Stimulated activated CD4-positive, alpha-beta T cell treated with anti-CD3 and anti-CD28 coated beads, Interleukin-12 subunit alpha, Interleukin-12 subunit beta, amount 100 ng/mL, for 24 hours (primary cell): ENCODE measurements at regions not wholly inside any gene's neighbourhood (a gene's known extent, or its start where the extent isn't known, plus 50 kb on each side); places are given as distances from the start of the nearest gene placed in this dataset.

Experiments
- DNase-seq, 2 experiments: peaks; one replicate each; pipeline ENCODE4 v3.0.0-alpha.2; 2020; ENCODE audit warnings: low read depth in 2 of 2

DNA sequence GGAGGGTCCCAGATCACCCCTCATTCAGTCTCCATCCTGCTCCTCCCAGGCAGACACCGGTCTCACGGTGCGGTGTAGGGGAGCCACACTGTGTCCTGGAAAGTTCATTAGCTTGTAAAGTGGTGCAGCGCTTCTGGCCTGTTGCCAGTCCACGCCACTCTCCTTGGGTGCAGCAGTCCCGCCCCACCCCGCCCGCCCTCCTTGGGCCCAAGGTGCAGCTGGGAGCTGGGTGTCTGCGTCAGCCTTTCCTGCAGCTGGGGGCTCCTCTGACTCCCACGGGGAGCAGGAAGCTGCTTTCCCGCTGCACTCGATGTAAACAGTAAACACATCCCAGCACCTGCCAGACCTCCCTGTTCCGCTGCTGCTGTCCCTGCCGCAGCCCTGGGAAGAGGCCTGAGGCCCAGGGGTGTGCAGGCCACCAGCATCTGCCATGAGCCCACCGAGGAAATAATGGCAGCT, 53.8 kb upstream of the ASB18 start:
- no peak for DNase-seq

DNA sequence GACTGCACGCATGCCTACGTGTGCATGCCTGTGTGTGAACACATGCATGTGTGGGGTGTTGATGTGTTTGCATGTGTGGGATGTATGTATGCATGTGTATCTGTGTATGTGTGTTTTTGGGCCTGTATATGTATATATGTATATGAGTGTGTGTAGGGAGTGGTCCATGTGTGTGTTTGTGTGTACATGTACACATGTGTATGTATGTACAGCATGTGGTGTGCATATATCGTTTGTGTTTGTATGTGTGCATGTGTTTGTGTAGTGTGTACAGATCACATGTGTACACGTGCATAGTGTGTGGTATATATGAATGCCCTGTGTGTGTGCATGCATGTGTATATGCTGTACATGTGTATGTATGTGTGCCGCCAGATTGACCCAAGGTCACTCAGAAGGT, 54.2 kb upstream of the ASB18 start:
- no peak for DNase-seq

DNA sequence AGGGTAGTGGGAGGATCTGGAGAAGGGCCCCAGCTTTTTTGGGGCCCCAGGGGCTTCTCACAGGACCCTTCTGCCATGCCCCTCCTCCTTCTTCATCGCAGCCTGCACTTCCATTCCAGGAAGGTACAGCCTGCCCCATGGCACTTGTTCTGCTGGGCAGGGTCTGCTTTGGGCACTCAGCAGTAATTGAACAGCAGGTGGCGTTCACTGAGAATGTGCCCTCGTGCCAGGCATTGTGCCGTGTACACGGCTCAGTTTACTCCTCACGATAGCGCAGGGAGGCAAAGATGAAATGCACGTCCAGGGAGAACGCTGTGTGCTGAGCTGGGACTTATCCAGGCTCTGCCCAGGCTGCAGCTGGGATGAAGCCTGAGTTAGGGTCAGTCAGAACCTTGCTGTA, 54.8 kb upstream of the ASB18 start:
- no peak for DNase-seq

DNA sequence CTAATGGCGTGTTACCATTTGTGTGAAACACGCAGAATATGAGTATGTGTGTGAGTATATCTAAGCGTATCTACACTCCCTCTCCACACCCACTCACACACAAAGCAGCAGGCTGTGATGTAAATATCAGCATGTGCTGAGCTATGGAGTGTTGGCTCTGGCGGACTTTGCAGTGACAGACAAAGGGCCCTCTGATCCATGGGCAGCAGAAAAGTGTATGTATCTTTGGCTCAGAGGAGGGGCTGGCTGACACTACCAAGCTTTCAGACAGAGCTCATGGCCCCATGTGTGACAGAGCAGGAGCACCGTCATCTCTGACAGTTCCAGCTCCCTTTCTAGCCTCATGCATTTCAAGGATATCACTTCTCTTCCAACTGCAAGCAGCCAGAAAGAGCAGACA, 57.2 kb upstream of the ASB18 start:
- DNase-seq: no peak

DNA sequence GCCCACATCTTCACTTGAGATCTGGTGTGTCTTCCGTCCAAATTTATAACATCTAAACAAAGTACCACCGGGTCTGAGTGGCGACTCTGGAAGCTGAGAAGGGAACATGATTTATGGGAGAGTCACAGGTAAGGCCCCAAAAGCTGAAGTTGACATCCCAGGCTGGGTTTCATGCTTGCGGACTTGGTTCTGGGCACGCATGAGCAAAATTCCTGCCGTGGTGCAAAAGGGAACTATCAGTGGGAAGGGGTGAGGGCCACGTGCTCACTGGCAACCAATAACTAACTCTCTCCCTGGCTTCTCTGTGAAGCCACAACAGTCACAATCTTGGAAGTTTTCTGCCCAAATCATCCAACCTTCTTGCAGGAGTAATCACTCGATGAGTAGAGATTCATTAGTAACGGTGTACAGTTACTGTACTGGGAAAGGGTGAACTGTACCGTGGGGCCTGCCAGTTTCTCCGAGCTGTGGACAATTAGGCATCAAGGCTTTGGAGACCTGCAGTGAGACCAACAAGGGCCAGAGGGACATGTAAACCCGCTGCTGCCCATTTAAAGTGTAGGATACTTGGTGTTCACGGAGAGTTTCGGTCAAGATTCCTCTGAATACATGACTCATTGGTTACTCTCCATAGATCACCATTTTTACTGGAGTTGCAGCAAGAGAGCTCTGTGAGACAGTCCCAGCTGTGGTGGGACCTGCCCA, 69.4 kb upstream of the ASB18 start:
- DNase-seq: no peak

DNA sequence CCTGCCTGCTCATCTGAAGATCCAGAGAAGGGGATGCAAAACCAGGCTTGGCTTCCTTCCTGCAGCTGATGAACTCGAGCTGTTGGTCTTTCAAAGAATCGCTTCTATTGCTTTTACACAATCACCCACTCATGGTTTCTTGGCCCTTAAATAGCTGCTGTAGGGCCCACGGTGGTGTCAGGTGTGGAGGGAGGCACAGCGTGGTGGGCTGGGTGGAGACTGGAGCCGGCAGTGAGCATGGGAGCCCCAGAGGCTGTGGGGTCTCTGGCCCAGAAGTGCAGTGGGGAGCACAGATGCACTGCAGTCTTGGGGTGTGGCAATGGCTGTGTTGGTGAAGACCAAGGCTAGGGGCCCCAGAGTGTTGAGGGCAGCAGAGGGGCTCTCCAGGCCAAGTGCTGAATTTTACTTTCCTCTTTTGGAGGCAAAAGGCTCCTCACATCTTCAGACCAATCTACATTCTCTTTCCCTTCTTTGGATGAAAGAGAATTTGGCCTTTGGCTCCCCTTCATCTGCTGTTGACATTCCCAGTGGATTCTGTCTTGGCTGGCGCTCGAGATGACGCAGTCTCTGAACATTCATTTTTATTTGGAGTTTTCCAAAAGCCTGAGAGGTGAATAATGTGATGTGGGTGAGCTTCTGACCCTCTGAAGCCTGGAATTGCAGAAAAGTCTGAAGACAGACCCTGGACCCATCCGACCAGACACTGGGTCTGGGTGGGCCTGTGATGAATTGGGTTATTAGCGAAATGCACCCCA, 70.1 kb upstream of the ASB18 start:
- no peak for DNase-seq

DNA sequence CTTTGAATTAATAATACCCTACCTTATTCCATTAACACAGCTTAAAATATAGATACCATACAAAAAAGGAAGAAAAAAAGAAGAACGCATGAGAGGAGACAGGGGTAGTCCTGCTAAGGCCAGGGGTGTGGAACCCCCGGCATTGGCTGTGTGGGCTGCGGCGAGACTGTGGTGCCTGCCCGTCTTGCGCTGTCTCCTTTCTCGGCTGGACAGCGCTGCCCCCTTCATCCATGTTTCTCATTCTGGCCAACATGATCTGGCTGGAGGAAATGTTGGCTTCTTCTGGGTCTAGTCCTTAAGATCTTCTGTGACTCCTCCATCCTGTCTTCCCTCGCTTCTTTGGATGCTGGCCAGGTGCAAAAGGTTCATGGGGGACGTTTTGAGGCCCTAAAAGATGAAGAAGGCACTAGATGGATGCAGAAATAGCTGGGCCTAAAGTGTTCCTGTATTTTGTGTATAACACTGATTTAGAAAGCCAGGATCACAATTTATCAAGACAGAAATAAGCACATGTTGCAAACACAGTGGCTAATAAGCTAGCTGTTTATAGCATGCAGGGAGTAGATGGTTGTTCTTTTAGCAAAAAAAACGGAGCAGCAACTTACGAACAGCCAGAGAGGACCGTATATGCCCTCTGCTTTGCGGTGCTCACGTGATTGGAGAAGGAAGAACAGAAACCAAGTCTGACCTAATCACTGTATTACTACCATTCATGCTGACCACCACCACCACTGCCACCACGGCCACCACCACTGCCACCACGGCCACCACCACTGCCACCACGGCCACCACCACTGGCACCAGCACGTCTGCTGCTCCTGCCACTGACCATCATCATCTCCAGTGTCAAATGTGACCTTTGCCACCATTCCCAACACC, 71.7 kb upstream of the ASB18 start:
- DNase-seq: no peak

DNA sequence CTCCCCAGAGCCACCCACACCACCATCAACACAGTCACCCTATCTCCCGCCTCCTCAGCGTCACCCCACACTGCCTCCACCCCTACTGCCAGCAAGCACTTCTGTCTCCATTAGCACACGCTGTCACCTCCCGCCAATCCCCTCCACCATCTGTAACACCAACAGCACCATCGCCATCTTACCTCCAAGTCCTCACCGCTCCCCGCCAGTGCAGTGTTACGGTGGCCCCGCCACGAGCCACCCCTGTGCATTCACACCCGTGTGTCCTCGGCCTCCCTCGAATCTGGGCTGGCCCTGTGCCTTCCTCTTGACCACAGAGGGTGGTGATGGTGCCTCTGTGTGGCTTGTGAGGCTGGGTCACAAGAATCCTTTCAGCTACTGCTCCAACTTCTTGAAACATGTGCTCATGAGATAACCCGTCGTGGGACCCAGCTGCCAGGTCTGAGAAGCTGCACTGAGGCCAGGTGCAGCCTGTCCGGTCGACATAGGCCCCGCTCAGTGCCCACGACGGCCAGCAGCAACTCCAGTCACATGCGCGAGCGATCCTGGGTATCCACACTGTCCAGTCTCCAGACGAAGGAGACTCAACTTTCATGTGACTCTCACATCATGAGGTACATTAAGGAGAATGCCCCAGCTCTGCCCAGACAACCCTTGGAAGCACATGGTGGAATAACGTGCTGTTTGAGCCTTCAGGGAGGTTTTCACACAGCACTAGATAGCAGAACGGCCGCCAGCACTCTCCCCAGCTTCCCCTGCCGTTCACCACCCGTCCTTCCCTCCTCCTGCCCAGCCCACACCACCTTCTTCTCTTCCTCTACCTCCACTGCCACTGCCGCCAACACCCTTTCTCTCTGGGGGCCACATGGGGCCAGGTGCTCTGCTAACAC, 72.6 kb upstream of the ASB18 start:
- no peak for DNase-seq

DNA sequence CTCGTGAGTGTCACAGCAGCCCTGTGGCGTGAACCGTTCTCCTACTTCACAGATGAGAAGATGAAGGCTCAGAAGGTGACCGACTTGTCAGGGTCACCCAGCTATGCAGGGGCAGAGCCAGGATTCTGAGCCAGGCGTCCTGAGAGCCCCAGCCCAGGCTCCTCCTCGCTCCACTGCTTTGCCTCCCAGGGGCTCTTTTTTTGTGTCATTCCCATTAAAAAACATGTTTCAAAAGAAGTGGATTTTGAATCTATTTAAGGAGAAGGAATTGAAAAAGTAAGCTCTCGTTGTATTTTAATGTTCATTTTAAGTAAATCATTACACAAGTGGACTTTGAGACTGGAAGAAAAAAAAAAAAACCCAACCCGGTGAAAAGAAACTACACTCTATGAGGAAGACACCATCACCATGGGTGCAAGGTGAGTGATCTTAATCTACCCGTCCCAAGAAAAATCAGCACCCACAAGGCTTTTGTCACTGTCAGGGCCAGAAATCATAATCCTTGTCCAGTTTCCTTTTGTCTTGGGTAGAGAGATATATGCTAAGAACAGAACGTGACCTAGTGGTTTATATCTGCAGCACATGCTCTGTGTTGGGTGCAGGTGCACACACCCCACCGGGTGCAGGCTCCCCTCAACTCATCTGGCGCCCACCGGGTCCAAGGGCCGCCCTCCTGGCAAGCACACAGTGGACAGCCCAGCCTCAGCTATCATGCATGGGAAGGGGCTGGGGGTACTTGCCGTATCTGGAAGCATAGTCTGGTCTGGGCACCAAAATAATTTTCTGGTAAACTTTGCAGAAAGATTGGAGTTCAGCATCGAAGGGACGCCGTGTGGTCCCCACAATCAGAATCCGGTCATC, 73.5 kb upstream of the ASB18 start:
- DNase-seq: no peak

DNA sequence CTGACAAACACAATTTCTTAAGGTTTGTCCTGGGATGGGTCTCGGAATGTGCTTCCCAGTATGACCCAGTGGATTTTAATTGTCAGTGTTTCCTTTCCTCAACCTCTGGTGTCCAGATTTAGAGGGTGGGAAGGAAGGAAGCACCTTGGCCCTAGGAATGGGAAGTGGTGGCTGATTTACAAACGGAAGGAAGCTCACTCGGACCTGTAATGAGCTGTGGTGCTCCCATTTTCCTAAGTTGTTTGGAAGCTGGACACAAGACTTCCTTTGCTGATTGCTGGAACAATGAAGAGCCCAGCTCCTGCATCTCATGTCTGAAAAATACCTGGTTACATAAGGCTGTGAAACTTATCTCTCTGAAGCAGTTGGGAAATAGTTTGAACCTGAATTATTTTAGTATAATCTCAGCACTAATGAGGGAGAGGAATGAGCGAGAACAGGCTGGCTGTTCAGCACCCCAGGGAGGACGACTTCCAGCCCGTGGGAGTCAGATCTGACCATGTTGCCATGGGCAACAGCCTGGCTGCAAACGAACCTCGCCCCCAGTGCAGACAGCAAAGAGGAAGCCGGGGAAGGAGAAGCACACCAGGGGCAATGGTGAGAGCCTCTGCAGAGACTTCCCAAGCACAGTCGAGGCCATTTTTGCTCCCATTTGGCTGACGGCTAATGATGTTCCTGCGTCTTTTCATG, 74.4 kb upstream of the ASB18 start:
- no peak for DNase-seq

DNA sequence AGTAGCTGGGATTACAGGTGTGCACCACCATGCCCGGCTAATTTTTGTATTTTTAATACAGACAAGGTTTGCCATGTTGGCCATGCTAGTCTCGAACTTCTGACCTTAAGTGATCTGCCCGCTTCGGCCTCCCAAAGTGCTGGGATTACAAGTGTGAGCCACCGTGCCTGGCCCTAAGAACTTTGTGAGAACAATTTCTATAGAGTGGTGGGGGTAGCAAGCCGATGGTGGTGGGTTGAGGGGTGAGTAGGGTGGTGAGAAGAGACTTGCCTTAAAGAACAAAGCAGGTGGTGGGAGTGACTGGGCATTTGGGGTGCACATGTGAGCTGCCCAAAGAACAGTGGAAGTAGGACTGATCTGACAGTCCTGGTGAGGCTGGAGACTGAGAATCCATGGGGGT, 76.0 kb upstream of the ASB18 start:
- DNase-seq: no peak

DNA sequence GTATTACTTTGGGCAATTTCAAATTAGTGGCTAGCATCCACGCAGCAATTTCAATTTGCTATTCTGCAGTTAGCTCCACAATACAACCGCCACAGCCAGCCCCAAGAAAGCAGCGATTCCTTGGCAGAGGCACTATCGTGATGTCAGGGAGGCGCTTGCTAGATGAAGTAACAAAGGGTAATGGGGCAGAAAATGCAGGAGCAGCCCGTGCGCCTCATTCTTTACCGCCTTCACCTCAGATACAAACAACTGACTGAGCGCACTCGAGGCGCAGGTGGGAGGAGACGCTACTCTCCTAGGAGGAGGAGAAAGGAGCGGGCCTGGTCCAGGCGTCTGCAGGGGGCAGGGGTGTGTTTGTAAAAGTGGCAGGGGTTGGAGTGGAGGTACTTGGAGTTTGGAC, 76.9 kb upstream of the ASB18 start:
- DNase-seq: no peak

DNA sequence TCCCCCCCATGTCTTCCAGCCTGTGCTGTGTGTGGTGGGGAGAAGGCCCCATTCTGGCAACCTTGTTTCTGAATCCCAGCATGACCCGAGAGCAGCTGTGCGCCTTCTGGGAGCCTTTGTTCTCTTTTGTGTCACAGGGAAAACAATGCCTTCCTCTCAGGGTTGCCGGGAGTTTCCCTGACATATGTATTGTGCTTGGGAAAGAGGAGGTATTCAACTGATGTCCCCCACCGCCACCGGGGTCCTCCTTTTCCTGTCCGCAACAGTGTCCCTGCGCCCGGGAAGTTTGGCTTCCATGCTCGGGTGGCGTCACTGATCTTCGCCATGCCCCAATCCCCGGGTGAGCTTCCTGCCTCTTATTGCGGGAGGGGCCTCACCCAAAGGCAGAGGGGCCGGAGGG, 77.5 kb upstream of the ASB18 start:
- DNase-seq: no peak

DNA sequence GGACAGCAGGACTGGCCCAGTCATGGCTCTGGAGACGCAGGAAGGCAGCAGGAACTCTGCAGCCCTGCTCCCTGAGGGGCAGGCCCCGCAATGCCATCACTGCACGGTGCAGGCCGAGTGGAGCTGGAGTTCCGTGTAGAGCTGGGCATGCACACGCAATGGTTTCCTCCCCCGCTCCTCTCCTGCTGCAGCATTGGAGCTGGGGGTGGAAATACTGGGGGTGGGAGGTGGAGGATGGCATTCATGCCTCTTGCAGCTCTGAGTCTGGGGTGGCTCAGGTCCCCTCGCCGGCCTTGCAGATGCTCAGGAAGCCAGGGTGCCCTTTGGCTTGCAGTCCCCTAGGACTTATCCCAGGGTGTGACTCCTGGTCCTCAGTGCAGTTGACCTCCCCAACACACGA, 78.3 kb upstream of the ASB18 start:
- DNase-seq: no peak

DNA sequence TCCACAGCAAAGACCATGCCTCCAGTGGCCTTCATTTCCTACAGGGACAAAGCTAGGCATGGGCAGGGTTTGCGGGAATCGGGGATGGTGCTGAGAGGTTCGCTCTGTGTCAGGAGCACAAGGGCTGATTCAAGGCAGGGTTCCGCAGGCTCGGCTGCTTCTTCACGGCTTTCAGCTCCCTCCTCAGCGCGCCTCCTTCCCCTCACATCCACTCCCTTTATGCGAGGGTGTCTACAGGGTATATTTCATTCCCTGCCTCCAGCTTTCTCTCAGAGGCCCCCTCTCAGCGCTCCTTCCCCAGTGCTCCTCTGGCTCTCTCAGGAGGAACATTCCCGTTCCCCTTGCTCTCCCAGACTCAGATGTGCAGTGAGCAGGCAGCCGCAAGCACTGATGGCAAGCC, 78.7 kb upstream of the ASB18 start:
- no peak for DNase-seq

DNA sequence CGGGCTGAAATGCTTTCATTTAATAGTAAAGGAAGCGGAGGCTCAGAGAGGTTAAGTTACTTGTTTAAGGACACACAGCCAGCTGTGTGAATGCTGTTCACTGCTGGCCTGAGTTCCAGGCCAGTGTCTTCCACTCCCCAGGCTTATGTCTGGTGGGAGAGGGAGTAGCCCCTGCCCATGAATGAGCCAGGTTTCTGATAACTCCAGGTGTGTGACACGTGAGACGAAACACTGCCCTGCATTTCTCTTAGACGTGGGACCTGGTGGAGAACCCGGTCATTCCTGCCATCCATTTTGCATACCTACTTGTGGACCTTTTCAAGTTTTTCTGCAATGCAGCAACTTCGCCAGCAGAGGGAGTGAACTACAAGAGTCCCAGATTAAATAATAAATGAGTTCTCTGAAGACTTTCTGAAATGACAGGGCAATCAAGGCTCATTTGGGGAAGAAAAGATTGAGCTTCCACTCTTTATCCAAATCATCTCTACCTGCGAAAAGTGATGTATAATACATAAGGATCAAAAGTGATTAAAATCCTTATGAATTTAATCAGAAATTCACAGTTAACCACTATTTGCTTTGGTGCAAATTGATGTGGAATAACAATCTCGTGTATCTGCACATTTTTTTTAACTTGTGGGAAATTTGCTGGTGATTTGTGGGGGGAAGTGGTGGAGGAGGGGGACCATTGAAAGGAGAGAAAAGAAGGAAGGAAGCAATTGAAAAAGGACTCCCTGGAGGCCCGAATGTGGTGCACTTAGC, 79.4 kb upstream of the ASB18 start:
- peak in 1 of 2 experiments; percentile 40 for DNase-seq

DNA sequence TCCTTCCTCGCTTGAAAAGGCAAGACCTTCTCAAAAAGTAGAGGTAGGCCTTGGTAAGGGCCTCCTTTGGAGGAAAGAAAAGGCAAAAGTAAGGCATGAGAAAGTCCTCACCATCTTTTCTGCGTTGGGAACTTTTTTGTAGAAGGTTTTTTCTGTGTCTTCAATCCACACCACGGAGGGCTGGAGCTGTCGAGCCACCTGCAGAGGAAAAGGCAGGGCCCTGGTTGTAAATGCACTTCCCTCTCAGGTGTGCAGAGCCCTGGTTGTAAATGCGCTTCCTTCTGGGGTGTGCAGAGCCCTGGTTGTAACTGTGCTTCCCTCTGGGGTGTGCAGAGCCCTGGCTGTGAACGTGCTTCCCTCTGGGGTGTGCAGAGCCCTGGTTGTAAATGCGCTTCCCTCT, 80.2 kb upstream of the ASB18 start:
- no peak for DNase-seq

DNA sequence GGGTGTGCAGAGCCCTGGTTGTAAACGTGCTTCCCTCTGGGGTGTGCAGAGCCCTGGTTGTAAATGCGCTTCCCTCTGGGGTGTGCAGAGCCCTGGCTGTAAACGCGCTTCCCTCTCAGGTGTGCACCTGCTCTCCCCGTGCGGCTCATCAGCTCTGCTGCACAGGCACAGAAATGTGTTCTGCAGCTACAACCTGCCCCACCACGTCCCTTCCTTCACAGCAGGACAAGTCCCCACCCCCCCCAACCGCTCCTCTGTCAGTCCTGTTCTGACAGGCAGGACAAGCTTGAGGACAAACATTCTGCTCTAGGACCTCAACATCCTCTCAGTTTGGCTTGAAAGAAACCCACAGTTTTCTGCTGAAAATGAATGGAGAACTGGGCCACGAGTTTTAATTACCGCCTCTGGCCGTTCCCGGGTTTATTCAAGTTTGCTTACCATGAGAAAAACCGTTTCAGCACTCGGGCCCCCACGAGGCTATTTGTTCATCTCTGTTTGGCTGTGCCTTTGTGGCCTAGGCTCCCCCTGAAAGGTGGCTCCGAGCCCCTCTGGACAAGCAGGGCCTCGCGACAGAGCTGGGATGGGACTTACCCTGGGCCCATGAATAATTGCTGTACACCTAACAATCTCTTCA, 81.0 kb upstream of the ASB18 start:
- DNase-seq: no peak

DNA sequence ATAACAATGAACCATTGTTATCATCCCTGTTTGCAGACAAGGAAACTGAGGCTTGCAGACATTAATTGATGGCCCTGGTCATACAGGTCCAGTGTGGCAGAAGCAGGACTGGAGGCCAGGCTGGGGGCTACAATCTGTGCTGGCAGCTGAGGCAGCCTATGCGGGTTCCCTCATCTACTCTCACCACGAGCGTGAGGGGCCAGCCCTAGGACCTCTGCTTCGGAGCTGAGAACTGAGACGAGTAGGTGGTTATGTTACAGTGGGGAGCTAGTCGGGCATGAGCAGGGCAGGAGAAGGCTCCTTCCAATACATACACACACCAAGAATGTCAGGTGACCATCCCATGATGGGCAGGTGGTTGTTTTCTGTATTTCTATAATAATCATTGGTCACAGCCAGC, 82.2 kb upstream of the ASB18 start:
- DNase-seq: no peak
